GM12878 (cell line): ENCODE measurements at regions not wholly inside any gene's neighbourhood (a gene's known extent, or its start where the extent isn't known, plus 50 kb on each side); places are given as distances from the start of the nearest gene placed in this dataset.

Source experiments
- ATAC-seq: fragments of 200-7000 bp; cut with Tn5 transposase; 3 replicates; pipeline ENCODE4 v1.9.1; 2020; ENCODE audit warnings: mild to moderate bottlenecking, moderate library complexity
- BruUV-seq: library from RNA; stranded (reverse); fragments of 400-500 nt; replicated peaks from 2 replicates; lab custom pipeline; 2021; lab: Mats Ljungman, UMichigan
- CTCF ChIA-PET: fragments of 300-600 bp; sonication (Branson Sonifier 250); formaldehyde crosslinking; extraction: SDS; loops from one replicate; lab custom pipeline; 2021; ENCODE audit warnings: inconsistent platforms; lab: Yijun Ruan, JAX
- POLR2A ChIA-PET: fragments of 350-600 bp; formaldehyde crosslinking; extraction: SDS; loops from one replicate; lab custom pipeline; 2021; ENCODE audit warnings: inconsistent platforms; lab: Charles Lee
- RAD21 ChIA-PET: fragments of 300-600 bp; sonication (Branson Sonifier 250); formaldehyde crosslinking; loops from one replicate; lab custom pipeline; 2023; ENCODE audit warnings: antibody characterized with exemption; ENCODE audit not compliant: unreplicated experiment; lab: Charles Lee
- SMC1A ChIA-PET: fragments of 300-600 bp; sonication (Branson Sonifier 250); formaldehyde crosslinking; loops from one replicate; lab custom pipeline; 2023; ENCODE audit not compliant: unreplicated experiment, uncharacterized antibody; lab: Charles Lee
- DNase-seq: peaks from one replicate; pipeline ENCODE4 v3.0.0-alpha.2; 2011; ENCODE audit warnings: low read depth, low spot score
- FAIRE-seq: peaks from 3 replicates; lab custom pipeline; 2011; peaks lifted over from hg19 to GRCh38; lab: Jason Lieb, UNC
- H2AFZ ChIP-seq: 2 replicates; pipeline ENCODE4 v1.6.0; 2011; ENCODE audit warnings: low read depth, low read length, control low read depth; ENCODE audit not compliant: control insufficient read depth
- H3K27ac ChIP-seq: 2 replicates; pipeline ENCODE4 v1.5.1; 2011; ENCODE audit warnings: control low read depth; ENCODE audit not compliant: control insufficient read depth, insufficient read depth
- H3K27me3 ChIP-seq, 2 experiments: replicated peaks in 1 of 2; 2 replicates each; pipeline versions ENCODE4 v1.6.0 to v1.6.1; 2011; ENCODE audit warnings: low read length in 1 of 2; ENCODE audit not compliant: control insufficient read depth in 2 of 2, insufficient read depth in 2 of 2
- H3K36me3 ChIP-seq, 2 experiments: 2 replicates each; pipeline ENCODE4 v1.5.1; 2011; ENCODE audit warnings: low read length in 1 of 2; ENCODE audit not compliant: control insufficient read depth in 2 of 2, insufficient read depth in 2 of 2
- H3K4me1 ChIP-seq: 2 replicates; pipeline ENCODE4 v1.6.1; 2011; ENCODE audit warnings: mild to moderate bottlenecking, low read length, moderate library complexity, mixed read lengths; ENCODE audit not compliant: control insufficient read depth, insufficient read depth
- H3K4me2 ChIP-seq: 2 replicates; pipeline ENCODE4 v1.6.0; 2011; ENCODE audit warnings: control low read depth; ENCODE audit not compliant: control insufficient read depth, insufficient read depth
- H3K4me3 ChIP-seq: fragments of 200-600 bp; sonication (generic); 2 replicates; pipeline ENCODE4 v1.5.1; 2016
- H3K79me2 ChIP-seq: 2 replicates; pipeline ENCODE4 v1.6.0; 2011; ENCODE audit warnings: low read length; ENCODE audit not compliant: control insufficient read depth, insufficient read depth
- H3K9ac ChIP-seq: 2 replicates; pipeline ENCODE4 v1.8.0; 2011; ENCODE audit warnings: low read length, control low read depth, mixed read lengths; ENCODE audit not compliant: control insufficient read depth, insufficient read depth
- H3K9me3 ChIP-seq: replicated peaks from 3 replicates; pipeline ENCODE4 v1.5.1; 2011; ENCODE audit warnings: mild to moderate bottlenecking, low read length; ENCODE audit not compliant: control insufficient read depth, insufficient read depth
- H4K20me1 ChIP-seq: 2 replicates; pipeline ENCODE4 v1.6.0; 2011; ENCODE audit not compliant: control insufficient read depth, insufficient read depth
- BCL11A ChIP-seq: IDR thresholded peaks from 2 replicates; pipeline ENCODE4 v1.6.1; 2011; ENCODE audit warnings: low read depth, low read length
- BMI1 ChIP-seq: fragments of 450-650 bp; IDR thresholded peaks from 2 replicates; pipeline ENCODE4 v1.6.1; 2016; ENCODE audit warnings: mild to moderate bottlenecking, moderate library complexity, borderline replicate concordance
- BRCA1 ChIP-seq: IDR thresholded peaks from 2 replicates; pipeline ENCODE4 v1.6.1; 2011; ENCODE audit warnings: low read depth, low read length, improper control_type of control experiment
- CHD2 ChIP-seq: IDR thresholded peaks from 2 replicates; pipeline ENCODE4 v1.6.1; 2011; ENCODE audit warnings: low read depth, low read length, improper control_type of control experiment, borderline replicate concordance
- GABPA ChIP-seq: IDR thresholded peaks from 2 replicates; pipeline ENCODE4 v1.6.1; 2014; ENCODE audit warnings: antibody characterized with exemption, low read depth, mild to moderate bottlenecking, inconsistent platforms
- HCFC1 ChIP-seq: fragments of 150-350 bp; IDR thresholded peaks from 2 replicates; pipeline ENCODE4 v1.6.1; 2014; ENCODE audit warnings: low read length
- MXI1 ChIP-seq: fragments of 150-350 bp; IDR thresholded peaks from 2 replicates; pipeline ENCODE4 v1.6.1; 2011; ENCODE audit warnings: low read depth, mild to moderate bottlenecking, inconsistent platforms, low read length, improper control_type of control experiment
- NR2C2 ChIP-seq: IDR thresholded peaks from 2 replicates; pipeline ENCODE4 v1.6.1; 2011; ENCODE audit warnings: borderline replicate concordance, low read depth; ENCODE audit not compliant: control insufficient read depth, insufficient read length
- RCOR1 ChIP-seq: conservative IDR thresholded peaks from 2 replicates; pipeline ENCODE4 v1.6.1; 2012; ENCODE audit warnings: low read depth, low read length, improper control_type of control experiment
- RELA ChIP-seq: fragments of 450-650 bp; IDR thresholded peaks from 2 replicates; pipeline ENCODE4 v1.8.0; 2014; ENCODE audit warnings: borderline replicate concordance; ENCODE audit not compliant: partially characterized antibody
- SIN3A ChIP-seq: IDR thresholded peaks from 2 replicates; pipeline ENCODE4 v1.6.1; 2012; ENCODE audit warnings: low read depth, low read length, improper control_type of control experiment
- SMARCA5 ChIP-seq: fragments of 450-650 bp; IDR thresholded peaks from 2 replicates; pipeline ENCODE4 v1.6.1; 2017; ENCODE audit warnings: mild to moderate bottlenecking
- STAT1 ChIP-seq: fragments of 450-650 bp; conservative IDR thresholded peaks from 2 replicates; pipeline ENCODE4 v1.6.1; 2014; ENCODE audit warnings: antibody characterized with exemption, mild to moderate bottlenecking
- STAT3 ChIP-seq: IDR thresholded peaks from 2 replicates; pipeline ENCODE4 v1.6.1; 2011; ENCODE audit warnings: low read depth, low read length, improper control_type of control experiment
- ZZZ3 ChIP-seq: IDR thresholded peaks from 2 replicates; pipeline ENCODE4 v1.6.1; 2011; ENCODE audit warnings: low read depth; ENCODE audit not compliant: control insufficient read depth, insufficient read length
- WGBS: methylation state at CpG from one replicate; pipeline ENCODE4 v1.1.6; 2016; ENCODE audit warnings: low lambda C conversion rate; ENCODE audit not compliant: insufficient replicate concordance, insufficient coverage; ENCODE audit errors: missing lambda C conversion rate; 5-methylcytosine and 5-hydroxymethylcytosine counted together
- in situ Hi-C: fragments of 300-500 bp; cut with MboI; formaldehyde crosslinking; loops from 9 replicates; pipeline ENCODE4 v1.14.3; 2018; ENCODE audit warnings: mixed read lengths
- intact Hi-C: fragments of 100-400 bp; cut with micrococcal nuclease; formaldehyde crosslinking; loops from one replicate; pipeline ENCODE4 v1.14.2; 2022; ENCODE audit not compliant: unreplicated experiment
- TF ChIP-seq, protein P1 (sequence below): IDR thresholded peaks from 2 replicates; pipeline ENCODE4 v1.6.1; 2012; ENCODE audit warnings: low read depth, low read length, improper control_type of control experiment
- TF ChIP-seq, protein P2 (sequence below): fragments of 450-650 bp; IDR thresholded peaks from 2 replicates; pipeline ENCODE4 v1.6.1; 2016; ENCODE audit warnings: mild to moderate bottlenecking
- TF ChIP-seq, protein P3 (sequence below): fragments of 450-650 bp; IDR thresholded peaks from 2 replicates; pipeline ENCODE4 v1.6.1; 2017; ENCODE audit warnings: antibody characterized with exemption, mild to moderate bottlenecking, moderate library complexity
- TF ChIP-seq, protein P4 (sequence below): fragments of 450-650 bp; IDR thresholded peaks from 2 replicates; pipeline ENCODE4 v1.6.1; 2014; ENCODE audit warnings: mild to moderate bottlenecking

DNA sequence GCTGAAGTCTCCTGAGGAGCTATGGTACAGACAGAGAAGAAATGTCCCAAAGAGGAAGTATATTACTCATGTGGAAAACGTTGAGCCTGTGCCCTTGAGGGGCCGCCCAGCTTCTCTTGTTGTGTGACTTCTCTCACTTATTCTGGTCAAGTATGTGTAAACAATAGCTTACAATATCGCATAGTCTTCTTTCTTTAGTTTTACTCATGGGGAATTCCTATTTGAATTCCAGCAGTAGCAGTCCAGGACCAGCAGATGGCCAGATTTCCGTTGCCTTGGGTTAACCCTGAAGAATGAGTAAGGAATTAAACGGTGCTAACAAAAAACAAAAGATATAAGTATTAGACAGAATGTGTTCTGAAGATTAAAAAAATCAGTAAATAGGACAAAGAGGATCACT lies 522.0 kb upstream of the GJE1 start:
- Histone ChIP-seq H4K20me1 (no peaks in the 10 kb centered on the region), H3K36me3 (no peaks in the 10 kb centered on the region), H2AFZ (no peak overlapping the region), H3K79me2 (no peaks in the 10 kb centered on the region), H3K4me3 (no peak overlapping the region), H3K4me2 (no peak overlapping the region), H3K9me3 (no peaks in the 10 kb centered on the region), H3K4me1 (no peaks in the 10 kb centered on the region), H3K27me3 (no peaks in the 10 kb centered on the region), H3K27ac (no peak overlapping the region), H3K9ac (no peak overlapping the region)
- ATAC-seq (no peak), DNase-seq (no peak), FAIRE-seq (no peak)
- intact Hi-C loops, result no loop called here
- WGBS, result 11% methylated on average over 5 of the region's 5 CpGs
- ChIA-PET SMC1A (interaction anchor here (1.2 kb wide), 1 partner anchor 442 kb away, joined by 3 read pairs; no protein-coding TSS in a partner anchor), POLR2A (no interaction called here), CTCF (interaction anchor here (1.2 kb wide), 1 partner anchor 379 kb away, joined by 3 read pairs; no protein-coding TSS in a partner anchor), RAD21 (no interaction called here)
- no peak for TF ChIP-seq RCOR1
- no peak for TF ChIP-seq RELA
- TF ChIP-seq NR2C2, result no peak
- no peak for TF ChIP-seq BCL11A
- TF ChIP-seq, protein P1, sequence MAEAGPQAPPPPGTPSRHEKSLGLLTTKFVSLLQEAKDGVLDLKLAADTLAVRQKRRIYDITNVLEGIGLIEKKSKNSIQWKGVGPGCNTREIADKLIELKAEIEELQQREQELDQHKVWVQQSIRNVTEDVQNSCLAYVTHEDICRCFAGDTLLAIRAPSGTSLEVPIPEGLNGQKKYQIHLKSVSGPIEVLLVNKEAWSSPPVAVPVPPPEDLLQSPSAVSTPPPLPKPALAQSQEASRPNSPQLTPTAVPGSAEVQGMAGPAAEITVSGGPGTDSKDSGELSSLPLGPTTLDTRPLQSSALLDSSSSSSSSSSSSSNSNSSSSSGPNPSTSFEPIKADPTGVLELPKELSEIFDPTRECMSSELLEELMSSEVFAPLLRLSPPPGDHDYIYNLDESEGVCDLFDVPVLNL, result no peak
- no peak for TF ChIP-seq STAT3
- TF ChIP-seq HCFC1, result no peak
- no peak for TF ChIP-seq SIN3A
- TF ChIP-seq BRCA1, result no peak
- TF ChIP-seq, protein P2, sequence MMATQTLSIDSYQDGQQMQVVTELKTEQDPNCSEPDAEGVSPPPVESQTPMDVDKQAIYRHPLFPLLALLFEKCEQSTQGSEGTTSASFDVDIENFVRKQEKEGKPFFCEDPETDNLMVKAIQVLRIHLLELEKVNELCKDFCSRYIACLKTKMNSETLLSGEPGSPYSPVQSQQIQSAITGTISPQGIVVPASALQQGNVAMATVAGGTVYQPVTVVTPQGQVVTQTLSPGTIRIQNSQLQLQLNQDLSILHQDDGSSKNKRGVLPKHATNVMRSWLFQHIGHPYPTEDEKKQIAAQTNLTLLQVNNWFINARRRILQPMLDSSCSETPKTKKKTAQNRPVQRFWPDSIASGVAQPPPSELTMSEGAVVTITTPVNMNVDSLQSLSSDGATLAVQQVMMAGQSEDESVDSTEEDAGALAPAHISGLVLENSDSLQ, result no peak
- TF ChIP-seq, protein P3, sequence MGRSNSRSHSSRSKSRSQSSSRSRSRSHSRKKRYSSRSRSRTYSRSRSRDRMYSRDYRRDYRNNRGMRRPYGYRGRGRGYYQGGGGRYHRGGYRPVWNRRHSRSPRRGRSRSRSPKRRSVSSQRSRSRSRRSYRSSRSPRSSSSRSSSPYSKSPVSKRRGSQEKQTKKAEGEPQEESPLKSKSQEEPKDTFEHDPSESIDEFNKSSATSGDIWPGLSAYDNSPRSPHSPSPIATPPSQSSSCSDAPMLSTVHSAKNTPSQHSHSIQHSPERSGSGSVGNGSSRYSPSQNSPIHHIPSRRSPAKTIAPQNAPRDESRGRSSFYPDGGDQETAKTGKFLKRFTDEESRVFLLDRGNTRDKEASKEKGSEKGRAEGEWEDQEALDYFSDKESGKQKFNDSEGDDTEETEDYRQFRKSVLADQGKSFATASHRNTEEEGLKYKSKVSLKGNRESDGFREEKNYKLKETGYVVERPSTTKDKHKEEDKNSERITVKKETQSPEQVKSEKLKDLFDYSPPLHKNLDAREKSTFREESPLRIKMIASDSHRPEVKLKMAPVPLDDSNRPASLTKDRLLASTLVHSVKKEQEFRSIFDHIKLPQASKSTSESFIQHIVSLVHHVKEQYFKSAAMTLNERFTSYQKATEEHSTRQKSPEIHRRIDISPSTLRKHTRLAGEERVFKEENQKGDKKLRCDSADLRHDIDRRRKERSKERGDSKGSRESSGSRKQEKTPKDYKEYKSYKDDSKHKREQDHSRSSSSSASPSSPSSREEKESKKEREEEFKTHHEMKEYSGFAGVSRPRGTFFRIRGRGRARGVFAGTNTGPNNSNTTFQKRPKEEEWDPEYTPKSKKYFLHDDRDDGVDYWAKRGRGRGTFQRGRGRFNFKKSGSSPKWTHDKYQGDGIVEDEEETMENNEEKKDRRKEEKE, result no peak
- TF ChIP-seq STAT1, result no peak
- TF ChIP-seq ZZZ3, result no peak
- TF ChIP-seq GABPA, result no peak
- no peak for TF ChIP-seq CHD2
- no peak for TF ChIP-seq SMARCA5
- TF ChIP-seq, protein P4, sequence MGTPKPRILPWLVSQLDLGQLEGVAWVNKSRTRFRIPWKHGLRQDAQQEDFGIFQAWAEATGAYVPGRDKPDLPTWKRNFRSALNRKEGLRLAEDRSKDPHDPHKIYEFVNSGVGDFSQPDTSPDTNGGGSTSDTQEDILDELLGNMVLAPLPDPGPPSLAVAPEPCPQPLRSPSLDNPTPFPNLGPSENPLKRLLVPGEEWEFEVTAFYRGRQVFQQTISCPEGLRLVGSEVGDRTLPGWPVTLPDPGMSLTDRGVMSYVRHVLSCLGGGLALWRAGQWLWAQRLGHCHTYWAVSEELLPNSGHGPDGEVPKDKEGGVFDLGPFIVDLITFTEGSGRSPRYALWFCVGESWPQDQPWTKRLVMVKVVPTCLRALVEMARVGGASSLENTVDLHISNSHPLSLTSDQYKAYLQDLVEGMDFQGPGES, result no peak
- no peak for TF ChIP-seq BMI1
- TF ChIP-seq MXI1, result no peak
- in situ Hi-C loops, result no loop called here
- BruUV-seq, result no TSS peak
